Activated B cell treated with CpG ODN at 0.5 μM for 24 hours (primary cell): ENCODE measurements at regions not wholly inside any gene's neighbourhood (a gene's known extent, or its start where the extent isn't known, plus 50 kb on each side); places are given as distances from the start of the nearest gene placed in this dataset.

ENCODE experiments used
- ATAC-seq: fragments of 200-7000 bp; cut with Tn5 transposase; one replicate; pipeline ENCODE4 v1.10.0; 2021; ENCODE audit warnings: low read depth, mild to moderate bottlenecking, moderate library complexity
- CTCF ChIA-PET: fragments of 350-600 bp; sonication (Branson Sonifier 250); formaldehyde crosslinking; loops from one replicate; lab custom pipeline; 2021; ENCODE audit warnings: antibody characterized with exemption; lab: Charles Lee
- POLR2A ChIA-PET: fragments of 350-600 bp; sonication (Branson Sonifier 250); formaldehyde crosslinking; loops from one replicate; lab custom pipeline; 2021; ENCODE audit warnings: antibody characterized with exemption; lab: Charles Lee
- DNase-seq: peaks from one replicate; pipeline ENCODE4 v3.0.0; 2022
- H3K27ac Mint-ChIP-seq: one replicate; pipeline ENCODE4 v1.8.0; 2020; ENCODE audit warnings: mixed read lengths
- H3K27me3 Mint-ChIP-seq: one replicate; pipeline ENCODE4 v1.8.0; 2021; ENCODE audit warnings: mixed read lengths
- H3K36me3 Mint-ChIP-seq: one replicate; pipeline ENCODE4 v1.8.0; 2021; ENCODE audit warnings: low read depth, mixed read lengths
- H3K4me1 Mint-ChIP-seq: one replicate; pipeline ENCODE4 v1.8.0; 2021; ENCODE audit warnings: mixed read lengths
- H3K4me3 Mint-ChIP-seq: one replicate; pipeline ENCODE4 v1.8.0; 2020; ENCODE audit warnings: mild to moderate bottlenecking, mixed read lengths
- H3K9me3 Mint-ChIP-seq: one replicate; pipeline ENCODE4 v1.8.0; 2020; ENCODE audit warnings: mixed read lengths
- intact Hi-C: fragments of 100-400 bp; cut with micrococcal nuclease; formaldehyde crosslinking; loops from one replicate; pipeline ENCODE4 v1.15.1; 2024
- TF ChIP-seq, protein P1 (sequence below): fragments of 200-600 bp; IDR thresholded peaks from one replicate; pipeline ENCODE4 v1.8.0; 2022; ENCODE audit warnings: antibody characterized with exemption, mild to moderate bottlenecking

- H3K4me3 Mint-ChIP-seq, result no peak overlapping the region
- H3K4me1 Mint-ChIP-seq, result no peaks in the 10 kb centered on the region
- H3K9me3 Mint-ChIP-seq, result peaks cover 2% of the 10 kb centered on the region
These were observed 59.7 kb downstream of the TTC32 start for GRCh38 chr2:19841918-19842693.

GRCh38 chr2:19839438-19839837 is 62.3 kb downstream of the TTC32 start:
- intact Hi-C loops, result no loop called here
- DNase-seq (no peak), ATAC-seq (no peak)
- Mint-ChIP-seq H3K36me3 (no peaks in the 10 kb centered on the region), H3K4me3 (no peak overlapping the region), H3K27ac (no peak overlapping the region), H3K9me3 (no peaks in the 10 kb centered on the region), H3K4me1 (no peaks in the 10 kb centered on the region), H3K27me3 (peaks cover 19% of the 10 kb centered on the region)
- TF ChIP-seq, protein P1, sequence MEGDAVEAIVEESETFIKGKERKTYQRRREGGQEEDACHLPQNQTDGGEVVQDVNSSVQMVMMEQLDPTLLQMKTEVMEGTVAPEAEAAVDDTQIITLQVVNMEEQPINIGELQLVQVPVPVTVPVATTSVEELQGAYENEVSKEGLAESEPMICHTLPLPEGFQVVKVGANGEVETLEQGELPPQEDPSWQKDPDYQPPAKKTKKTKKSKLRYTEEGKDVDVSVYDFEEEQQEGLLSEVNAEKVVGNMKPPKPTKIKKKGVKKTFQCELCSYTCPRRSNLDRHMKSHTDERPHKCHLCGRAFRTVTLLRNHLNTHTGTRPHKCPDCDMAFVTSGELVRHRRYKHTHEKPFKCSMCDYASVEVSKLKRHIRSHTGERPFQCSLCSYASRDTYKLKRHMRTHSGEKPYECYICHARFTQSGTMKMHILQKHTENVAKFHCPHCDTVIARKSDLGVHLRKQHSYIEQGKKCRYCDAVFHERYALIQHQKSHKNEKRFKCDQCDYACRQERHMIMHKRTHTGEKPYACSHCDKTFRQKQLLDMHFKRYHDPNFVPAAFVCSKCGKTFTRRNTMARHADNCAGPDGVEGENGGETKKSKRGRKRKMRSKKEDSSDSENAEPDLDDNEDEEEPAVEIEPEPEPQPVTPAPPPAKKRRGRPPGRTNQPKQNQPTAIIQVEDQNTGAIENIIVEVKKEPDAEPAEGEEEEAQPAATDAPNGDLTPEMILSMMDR, result no peak
- ChIA-PET CTCF (no interaction called here), POLR2A (no interaction called here)

More at GRCh38 chr2:19841918-19842693, 59.7 kb downstream of the TTC32 start:
- Mint-ChIP-seq H3K27ac (no peak overlapping the region), H3K36me3 (no peaks in the 10 kb centered on the region), H3K27me3 (peaks cover 21% of the 10 kb centered on the region)
- no peak for DNase-seq
- intact Hi-C loops, result no loop called here
- ATAC-seq, result no peak
- ChIA-PET CTCF (no interaction called here), POLR2A (no interaction called here)
- TF ChIP-seq, protein P1, result no peak

DNA sequence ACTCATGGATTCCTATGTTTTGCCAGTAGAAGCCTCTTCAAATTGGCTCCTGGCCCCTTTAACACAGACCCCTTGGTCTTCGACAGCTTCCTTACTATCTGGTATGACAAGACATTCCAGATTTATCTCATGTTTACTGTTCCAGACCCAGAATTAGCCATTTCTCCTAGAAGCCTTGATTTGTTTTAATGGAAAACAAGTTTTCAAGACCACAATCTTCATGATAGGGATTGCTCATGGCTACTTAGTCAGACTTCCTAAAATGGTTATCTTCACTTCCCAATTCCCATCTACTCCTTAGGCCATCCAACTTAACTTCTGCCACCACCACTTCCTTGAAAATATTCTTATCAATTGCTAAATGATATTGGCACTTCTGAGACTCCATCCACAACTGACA is 63.2 kb downstream of the TTC32 start:
- H3K4me3 Mint-ChIP-seq, result no peak overlapping the region
- POLR2A ChIA-PET, result no interaction called here
- TF ChIP-seq, protein P1, result no peak

DNA sequence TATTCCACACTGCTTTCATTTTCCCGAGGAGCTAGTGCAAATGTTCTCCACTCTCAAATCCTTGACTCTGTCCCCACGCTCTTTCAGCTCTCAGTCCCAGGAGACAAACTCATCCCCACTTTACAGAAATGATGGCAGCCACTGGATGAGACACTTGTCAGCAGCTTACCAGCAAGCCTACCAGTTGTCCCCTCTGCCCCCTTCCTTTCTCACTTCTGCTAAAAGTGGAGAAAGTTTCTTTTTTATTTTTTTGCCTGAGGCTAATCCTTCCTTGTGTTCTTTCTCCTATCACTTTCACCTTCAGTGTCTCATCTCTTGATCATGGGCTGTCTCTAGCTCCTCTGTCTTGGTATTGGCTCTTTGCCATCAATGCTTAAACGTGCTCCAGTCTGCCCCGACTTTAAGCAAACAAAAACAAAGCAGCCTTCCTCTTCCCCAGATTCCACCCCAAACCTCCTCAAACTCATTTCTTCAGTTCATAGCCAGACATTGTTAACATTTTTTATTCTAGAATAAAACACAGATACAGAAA is 64.5 kb downstream of the TTC32 start:
- H3K27me3 Mint-ChIP-seq, result peaks cover 18% of the 10 kb centered on the region
- no peaks in the 10 kb centered on the region for H3K4me1 Mint-ChIP-seq
- ATAC-seq, result no peak
- H3K4me3 Mint-ChIP-seq, result no peak overlapping the region
- TF ChIP-seq, protein P1, result no peak
- H3K36me3 Mint-ChIP-seq, result no peaks in the 10 kb centered on the region
- no peak overlapping the region for H3K27ac Mint-ChIP-seq
- intact Hi-C loops, result no loop called here
- ChIA-PET POLR2A (no interaction called here), CTCF (no interaction called here)
- no peaks in the 10 kb centered on the region for H3K9me3 Mint-ChIP-seq
- no peak for DNase-seq

More for the DNA sequence above, 63.2 kb downstream of the TTC32 start:
- no peaks in the 10 kb centered on the region for H3K4me1 Mint-ChIP-seq
- ATAC-seq, result no peak
- H3K27ac Mint-ChIP-seq, result no peak overlapping the region
- no peaks in the 10 kb centered on the region for H3K36me3 Mint-ChIP-seq
- H3K27me3 Mint-ChIP-seq, result peaks cover 18% of the 10 kb centered on the region
- H3K9me3 Mint-ChIP-seq, result no peaks in the 10 kb centered on the region
- DNase-seq, result no peak
- intact Hi-C loops, result no loop called here
- CTCF ChIA-PET, result no interaction called here

GRCh38 chr2:19835781-19836281 is 66.0 kb downstream of the TTC32 start:
- no peak overlapping the region for H3K4me3 Mint-ChIP-seq
- ATAC-seq (no peak), DNase-seq (no peak)
- H3K27ac Mint-ChIP-seq, result no peak overlapping the region
- no peaks in the 10 kb centered on the region for H3K4me1 Mint-ChIP-seq
- no peaks in the 10 kb centered on the region for H3K9me3 Mint-ChIP-seq
- H3K27me3 Mint-ChIP-seq, result peaks cover 14% of the 10 kb centered on the region
- CTCF ChIA-PET, result no interaction called here
- intact Hi-C loops, result no loop called here
- TF ChIP-seq, protein P1, result no peak
- POLR2A ChIA-PET, result no interaction called here
- H3K36me3 Mint-ChIP-seq, result no peaks in the 10 kb centered on the region
